A673 (cell line): ENCODE measurements at regions not wholly inside any gene's neighbourhood (a gene's known extent, or its start where the extent isn't known, plus 50 kb on each side); places are given as distances from the start of the nearest gene placed in this dataset.

Experiments used
- BruUV-seq: library from RNA; stranded (reverse); fragments of 400-500 nt; replicated peaks from 2 replicates; lab custom pipeline; 2021; lab: Mats Ljungman, UMichigan
- CTCF ChIA-PET: fragments of 300-600 bp; sonication (Branson Sonifier 250); formaldehyde crosslinking; loops from one replicate; lab custom pipeline; 2022; ENCODE audit warnings: antibody characterized with exemption; lab: Charles Lee
- POLR2A ChIA-PET: fragments of 300-600 bp; sonication (Branson Sonifier 250); formaldehyde crosslinking; loops from one replicate; lab custom pipeline; 2022; ENCODE audit warnings: antibody characterized with exemption; ENCODE audit not compliant: low non-redundant PET; lab: Charles Lee
- DNase-seq: peaks from one replicate; pipeline ENCODE4 v3.0.0-alpha.2; 2015; ENCODE audit warnings: low spot score
- H3K27ac ChIP-seq: fragments of 200-600 bp; sonication (generic); 2 replicates; pipeline ENCODE4 v1.5.1; 2016; ENCODE audit warnings: mixed run types, low read depth, mild to moderate bottlenecking, mixed read lengths, antibody characterized with exemption, low read length; ENCODE audit not compliant: poor library complexity, severe bottlenecking
- H3K27me3 ChIP-seq: fragments of 200-600 bp; sonication (generic); replicated peaks from 2 replicates; pipeline ENCODE4 v1.6.1; 2017; ENCODE audit warnings: mixed run types, low read depth, mild to moderate bottlenecking, mixed read lengths, antibody characterized with exemption, low read length; ENCODE audit not compliant: insufficient read depth, poor library complexity
- H3K36me3 ChIP-seq: fragments of 200-600 bp; sonication (generic); 2 replicates; pipeline ENCODE4 v1.6.1; 2016; ENCODE audit warnings: mixed run types, mild to moderate bottlenecking, mixed read lengths, antibody characterized with exemption, low read length; ENCODE audit not compliant: insufficient read depth, poor library complexity, severe bottlenecking
- H3K4me1 ChIP-seq: fragments of 200-600 bp; sonication (generic); 2 replicates; pipeline ENCODE4 v1.6.1; 2017; ENCODE audit warnings: mixed run types, mild to moderate bottlenecking, mixed read lengths, antibody characterized with exemption, low read length; ENCODE audit not compliant: insufficient read depth, poor library complexity, severe bottlenecking
- H3K4me3 ChIP-seq: fragments of 200-600 bp; sonication (generic); 2 replicates; pipeline ENCODE4 v1.5.1; 2016; ENCODE audit warnings: low read depth, mixed run types, mild to moderate bottlenecking, mixed read lengths, low read length; ENCODE audit not compliant: poor library complexity, severe bottlenecking
- H3K9me3 ChIP-seq: fragments of 200-600 bp; sonication (generic); 2 replicates; pipeline ENCODE4 v1.6.1; 2016; ENCODE audit warnings: mixed run types, low read depth, mild to moderate bottlenecking, mixed read lengths, antibody characterized with exemption, low read length; ENCODE audit not compliant: poor library complexity, severe bottlenecking
- EZH2 ChIP-seq: fragments of 200-600 bp; sonication (generic); IDR thresholded peaks from 2 replicates; pipeline ENCODE4 v1.6.1; 2017; ENCODE audit warnings: borderline replicate concordance, low read depth, mild to moderate bottlenecking, mixed read lengths, antibody characterized with exemption, low read length; ENCODE audit not compliant: poor library complexity, severe bottlenecking
- intact Hi-C: fragments of 100-400 bp; cut with micrococcal nuclease; formaldehyde crosslinking; loops from one replicate; pipeline ENCODE4 v1.10.0; 2022; ENCODE audit not compliant: unreplicated experiment
- TF ChIP-seq, protein P1 (sequence below): fragments of 300-800, 200-600 bp; sonication (generic); conservative IDR thresholded peaks from 2 replicates; pipeline ENCODE4 v1.5.1; 2017; ENCODE audit warnings: low read depth, mild to moderate bottlenecking, antibody characterized with exemption, low read length, moderate library complexity, mixed read lengths

DNA sequence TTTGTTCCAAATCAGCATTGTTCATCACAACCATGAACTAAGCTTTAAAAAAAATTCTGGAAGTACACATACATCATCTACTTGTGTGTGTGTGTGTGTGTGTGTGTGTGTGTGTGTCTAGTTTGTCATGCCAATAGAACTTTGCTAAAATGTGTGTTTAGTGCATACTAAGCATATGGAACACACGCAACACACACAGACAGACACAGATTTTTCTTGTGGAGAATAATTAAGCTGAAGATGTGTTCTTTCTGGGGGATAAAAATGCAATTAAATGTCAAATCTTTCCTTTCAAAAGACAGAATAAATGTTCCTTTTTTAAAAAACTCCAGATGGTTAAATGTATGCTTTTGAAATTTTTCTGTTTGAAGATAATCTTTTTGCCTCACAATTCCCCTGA, 530.4 kb upstream of the INTU start:
- Histone ChIP-seq H3K27me3 (no peaks in the 10 kb centered on the region), H3K4me3 (no peak overlapping the region), H3K9me3 (no peaks in the 10 kb centered on the region), H3K36me3 (no peaks in the 10 kb centered on the region), H3K27ac (no peak overlapping the region), H3K4me1 (no peaks in the 10 kb centered on the region)
- POLR2A ChIA-PET: no interaction called here
- intact Hi-C loops: no loop called here
- no TSS peak for BruUV-seq
- CTCF ChIA-PET: no interaction called here
- TF ChIP-seq, protein P1, sequence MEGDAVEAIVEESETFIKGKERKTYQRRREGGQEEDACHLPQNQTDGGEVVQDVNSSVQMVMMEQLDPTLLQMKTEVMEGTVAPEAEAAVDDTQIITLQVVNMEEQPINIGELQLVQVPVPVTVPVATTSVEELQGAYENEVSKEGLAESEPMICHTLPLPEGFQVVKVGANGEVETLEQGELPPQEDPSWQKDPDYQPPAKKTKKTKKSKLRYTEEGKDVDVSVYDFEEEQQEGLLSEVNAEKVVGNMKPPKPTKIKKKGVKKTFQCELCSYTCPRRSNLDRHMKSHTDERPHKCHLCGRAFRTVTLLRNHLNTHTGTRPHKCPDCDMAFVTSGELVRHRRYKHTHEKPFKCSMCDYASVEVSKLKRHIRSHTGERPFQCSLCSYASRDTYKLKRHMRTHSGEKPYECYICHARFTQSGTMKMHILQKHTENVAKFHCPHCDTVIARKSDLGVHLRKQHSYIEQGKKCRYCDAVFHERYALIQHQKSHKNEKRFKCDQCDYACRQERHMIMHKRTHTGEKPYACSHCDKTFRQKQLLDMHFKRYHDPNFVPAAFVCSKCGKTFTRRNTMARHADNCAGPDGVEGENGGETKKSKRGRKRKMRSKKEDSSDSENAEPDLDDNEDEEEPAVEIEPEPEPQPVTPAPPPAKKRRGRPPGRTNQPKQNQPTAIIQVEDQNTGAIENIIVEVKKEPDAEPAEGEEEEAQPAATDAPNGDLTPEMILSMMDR: no peak
- TF ChIP-seq EZH2: no peak
- no peak for DNase-seq

DNA sequence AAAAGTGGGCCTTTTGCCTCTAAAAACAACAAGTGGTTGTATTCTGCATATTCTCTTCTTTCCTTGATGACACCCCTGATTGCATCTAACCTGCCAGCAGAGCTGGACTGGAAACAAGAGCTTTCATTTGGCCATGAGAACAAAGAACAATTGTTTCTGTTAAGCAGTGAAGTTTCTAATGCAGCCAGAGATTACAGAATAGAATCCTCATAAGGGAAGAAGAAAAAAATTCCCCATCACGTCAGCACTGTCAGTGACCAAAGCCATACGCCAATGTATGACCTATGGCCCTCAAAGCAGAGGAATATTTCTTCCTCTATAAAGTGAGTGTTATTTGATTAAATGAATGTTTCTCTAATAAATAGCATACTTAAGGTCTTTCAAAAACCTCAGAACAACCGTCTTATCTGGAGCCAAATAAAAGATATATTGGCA, 529.1 kb upstream of the INTU start:
- ChIA-PET CTCF (no interaction called here), POLR2A (no interaction called here)
- Histone ChIP-seq H3K27ac (no peak overlapping the region), H3K36me3 (no peaks in the 10 kb centered on the region), H3K4me3 (no peak overlapping the region), H3K4me1 (no peaks in the 10 kb centered on the region), H3K27me3 (no peaks in the 10 kb centered on the region), H3K9me3 (peaks cover 4% of the 10 kb centered on the region)
- intact Hi-C loops: no loop called here
- no peak for DNase-seq
- TF ChIP-seq EZH2: no peak
- TF ChIP-seq, protein P1: no peak
- no TSS peak for BruUV-seq

DNA sequence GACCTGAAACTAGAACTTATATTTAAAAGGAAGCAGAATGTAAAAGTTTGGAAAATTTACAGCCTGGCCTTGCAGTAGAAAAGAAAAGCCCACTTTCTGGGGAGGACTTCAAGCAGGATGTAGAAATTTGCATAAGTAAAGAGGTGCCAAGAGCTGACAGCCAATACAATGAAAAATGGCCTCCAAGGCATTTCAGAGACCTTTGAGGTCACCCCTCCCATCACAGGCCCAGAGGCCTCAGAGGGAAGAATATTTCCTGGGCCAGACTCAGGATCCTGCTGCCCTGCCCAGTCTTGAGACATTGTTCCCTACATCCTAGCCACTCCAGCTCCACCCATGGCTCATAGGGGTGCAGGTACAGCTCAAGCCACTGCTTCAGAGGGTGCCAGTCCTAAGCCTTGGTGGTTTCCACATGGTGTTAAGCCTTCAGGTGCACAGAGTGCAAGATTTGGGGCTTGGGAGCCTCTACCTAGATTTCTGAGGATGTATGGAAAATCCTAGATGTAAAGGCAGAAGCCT, 518.9 kb upstream of the INTU start:
- ChIA-PET CTCF (no interaction called here), POLR2A (no interaction called here)
- BruUV-seq: no TSS peak
- no peak for DNase-seq
- Histone ChIP-seq H3K4me3 (no peak overlapping the region), H3K27me3 (no peaks in the 10 kb centered on the region), H3K9me3 (no peaks in the 10 kb centered on the region), H3K4me1 (no peaks in the 10 kb centered on the region), H3K36me3 (no peaks in the 10 kb centered on the region), H3K27ac (no peak overlapping the region)
- TF ChIP-seq, protein P1: no peak
- TF ChIP-seq EZH2: no peak
- intact Hi-C loops: no loop called here
